ENCODE measurements at regions not wholly inside any gene's neighbourhood (a gene's known extent, or its start where the extent isn't known, plus 50 kb on each side); places are given as distances from the start of the nearest gene placed in this dataset.

DNA sequence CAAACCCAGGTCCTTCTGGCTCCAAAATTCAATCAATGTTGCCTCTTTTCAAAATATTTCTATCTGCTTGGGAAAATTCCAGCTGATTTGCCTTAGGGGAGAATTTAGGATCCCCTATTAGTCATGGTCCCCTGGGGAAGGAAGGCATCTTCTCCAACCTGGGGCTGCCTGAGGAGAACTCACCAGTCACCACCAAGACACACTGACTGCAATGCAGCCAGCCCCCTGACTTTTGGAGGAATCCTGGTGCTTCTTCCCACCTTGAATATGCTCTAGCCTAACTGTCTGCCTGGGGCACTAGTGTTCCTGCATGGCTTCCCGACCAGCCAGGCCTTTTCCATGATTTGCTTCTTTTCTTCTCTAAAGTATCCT lies 71.8 kb upstream of the BCL2L14 start:
- TF ChIP-seq, protein P1, sequence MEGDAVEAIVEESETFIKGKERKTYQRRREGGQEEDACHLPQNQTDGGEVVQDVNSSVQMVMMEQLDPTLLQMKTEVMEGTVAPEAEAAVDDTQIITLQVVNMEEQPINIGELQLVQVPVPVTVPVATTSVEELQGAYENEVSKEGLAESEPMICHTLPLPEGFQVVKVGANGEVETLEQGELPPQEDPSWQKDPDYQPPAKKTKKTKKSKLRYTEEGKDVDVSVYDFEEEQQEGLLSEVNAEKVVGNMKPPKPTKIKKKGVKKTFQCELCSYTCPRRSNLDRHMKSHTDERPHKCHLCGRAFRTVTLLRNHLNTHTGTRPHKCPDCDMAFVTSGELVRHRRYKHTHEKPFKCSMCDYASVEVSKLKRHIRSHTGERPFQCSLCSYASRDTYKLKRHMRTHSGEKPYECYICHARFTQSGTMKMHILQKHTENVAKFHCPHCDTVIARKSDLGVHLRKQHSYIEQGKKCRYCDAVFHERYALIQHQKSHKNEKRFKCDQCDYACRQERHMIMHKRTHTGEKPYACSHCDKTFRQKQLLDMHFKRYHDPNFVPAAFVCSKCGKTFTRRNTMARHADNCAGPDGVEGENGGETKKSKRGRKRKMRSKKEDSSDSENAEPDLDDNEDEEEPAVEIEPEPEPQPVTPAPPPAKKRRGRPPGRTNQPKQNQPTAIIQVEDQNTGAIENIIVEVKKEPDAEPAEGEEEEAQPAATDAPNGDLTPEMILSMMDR (IDR thresholded peaks at IDR 0.05): no peak
- no peak for TF ChIP-seq POLR2A (IDR thresholded peaks at IDR 0.05)
